ENCODE measurements at regions not wholly inside any gene's neighbourhood (a gene's known extent, or its start where the extent isn't known, plus 50 kb on each side); places are given as distances from the start of the nearest gene placed in this dataset.

- TF ChIP-seq CTCF (IDR thresholded peaks at IDR 0.05; ENCODE audit: low read depth, low read length): no peak
- no peak for TF ChIP-seq EZH2phosphoT487 (IDR thresholded peaks at IDR 0.05; ENCODE audit: low read depth)
Observed at GRCh38 chr9:129241725-129242124, 63.7 kb upstream of the IER5L start.
